Lower leg skin (tissue), 3 donors: ENCODE measurements at regions not wholly inside any gene's neighbourhood (a gene's known extent, or its start where the extent isn't known, plus 50 kb on each side); places are given as distances from the start of the nearest gene placed in this dataset.

Experiments
- CTCF ChIP-seq, 3 donors: fragments of 450-650 bp; IDR thresholded peaks; one replicate each; pipeline ENCODE4 v1.5.1; 2016; ENCODE audit warnings: antibody characterized with exemption in 3 of 3, mild to moderate bottlenecking in 3 of 3, moderate library complexity in 2 of 3
- POLR2A ChIP-seq, 2 donors: fragments of 450-650 bp; IDR thresholded peaks; one replicate each; pipeline ENCODE4 v1.6.1; 2016 to 2017; ENCODE audit warnings: antibody characterized with exemption in 2 of 2, mild to moderate bottlenecking in 1 of 2, moderate library complexity in 1 of 2

- TF ChIP-seq POLR2A (IDR thresholded peaks at IDR 0.05): no peak
- TF ChIP-seq CTCF (IDR thresholded peaks at IDR 0.05): no peak
Measured at GRCh38 chr19:30647891-30648720, 275.9 kb downstream of the ZNF536 start.
